ENCODE measurements at regions not wholly inside any gene's neighbourhood (a gene's known extent, or its start where the extent isn't known, plus 50 kb on each side); places are given as distances from the start of the nearest gene placed in this dataset.

DNA sequence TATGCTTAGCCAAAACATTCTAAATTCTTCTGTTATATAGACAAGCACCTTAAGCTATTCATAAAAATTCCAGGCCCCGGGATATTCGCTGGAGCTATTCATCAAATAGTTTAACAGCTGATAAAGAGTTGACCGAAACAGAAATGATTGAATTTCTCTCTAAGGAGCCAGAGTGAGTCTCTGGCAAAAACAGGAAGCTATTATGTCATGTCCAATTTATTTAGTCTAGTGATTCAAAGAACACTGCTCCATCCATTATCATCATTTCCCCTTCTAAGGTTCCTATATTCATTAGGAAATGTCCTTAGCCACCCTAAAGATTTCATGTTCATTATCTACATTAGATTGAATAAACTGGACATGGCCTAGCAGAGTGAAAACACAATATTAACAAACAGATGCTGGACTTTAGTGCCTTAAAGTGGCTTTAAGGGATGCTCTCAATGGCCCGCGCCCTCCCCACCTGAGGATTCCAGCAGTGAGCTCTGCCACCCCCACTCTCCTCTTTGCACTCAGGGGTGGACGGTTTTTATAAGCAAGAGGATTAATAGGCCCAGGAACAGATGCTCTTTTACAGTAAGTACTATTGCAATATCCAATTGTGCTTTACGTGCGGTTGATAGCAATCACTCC, 122.1 kb upstream of the RGS1 start:
- TF ChIP-seq, protein P1, sequence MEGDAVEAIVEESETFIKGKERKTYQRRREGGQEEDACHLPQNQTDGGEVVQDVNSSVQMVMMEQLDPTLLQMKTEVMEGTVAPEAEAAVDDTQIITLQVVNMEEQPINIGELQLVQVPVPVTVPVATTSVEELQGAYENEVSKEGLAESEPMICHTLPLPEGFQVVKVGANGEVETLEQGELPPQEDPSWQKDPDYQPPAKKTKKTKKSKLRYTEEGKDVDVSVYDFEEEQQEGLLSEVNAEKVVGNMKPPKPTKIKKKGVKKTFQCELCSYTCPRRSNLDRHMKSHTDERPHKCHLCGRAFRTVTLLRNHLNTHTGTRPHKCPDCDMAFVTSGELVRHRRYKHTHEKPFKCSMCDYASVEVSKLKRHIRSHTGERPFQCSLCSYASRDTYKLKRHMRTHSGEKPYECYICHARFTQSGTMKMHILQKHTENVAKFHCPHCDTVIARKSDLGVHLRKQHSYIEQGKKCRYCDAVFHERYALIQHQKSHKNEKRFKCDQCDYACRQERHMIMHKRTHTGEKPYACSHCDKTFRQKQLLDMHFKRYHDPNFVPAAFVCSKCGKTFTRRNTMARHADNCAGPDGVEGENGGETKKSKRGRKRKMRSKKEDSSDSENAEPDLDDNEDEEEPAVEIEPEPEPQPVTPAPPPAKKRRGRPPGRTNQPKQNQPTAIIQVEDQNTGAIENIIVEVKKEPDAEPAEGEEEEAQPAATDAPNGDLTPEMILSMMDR (IDR thresholded peaks at IDR 0.05): no peak
- no peak for TF ChIP-seq POLR2A (IDR thresholded peaks at IDR 0.05)

All from Peyer's patch (tissue), 4 donors.